AG10803 (cell line): ENCODE measurements at regions not wholly inside any gene's neighbourhood (a gene's known extent, or its start where the extent isn't known, plus 50 kb on each side); places are given as distances from the start of the nearest gene placed in this dataset.

Experiments
- DNase-seq: peaks from one replicate; pipeline ENCODE4 v3.0.0; 2010; ENCODE audit warnings: low read depth
- H3K4me3 ChIP-seq: 2 replicates; pipeline ENCODE4 v1.5.1; 2011; ENCODE audit warnings: mild to moderate bottlenecking, low read length, control low read depth
- CTCF ChIP-seq: conservative IDR thresholded peaks from 2 replicates; pipeline ENCODE4 v1.5.1; 2011; ENCODE audit warnings: mild to moderate bottlenecking, low read length, control low read depth, inconsistent platforms

GRCh38 chr6:94227741-94228140 is 808.4 kb upstream of the EPHA7 start:
- no peak for TF ChIP-seq CTCF
- no peak overlapping the region for H3K4me3 ChIP-seq
- DNase-seq = no peak

GRCh38 chr6:94217836-94218235 is 798.5 kb upstream of the EPHA7 start:
- TF ChIP-seq CTCF = no peak
- H3K4me3 ChIP-seq = no peak overlapping the region
- no peak for DNase-seq

GRCh38 chr6:94215552-94215951 is 796.2 kb upstream of the EPHA7 start:
- H3K4me3 ChIP-seq = no peak overlapping the region
- DNase-seq = no peak
- no peak for TF ChIP-seq CTCF

GRCh38 chr6:94213226-94213625 is 793.9 kb upstream of the EPHA7 start:
- no peak overlapping the region for H3K4me3 ChIP-seq
- TF ChIP-seq CTCF = no peak
- DNase-seq = no peak

GRCh38 chr6:94196891-94197290 is 777.5 kb upstream of the EPHA7 start:
- no peak for TF ChIP-seq CTCF
- no peak overlapping the region for H3K4me3 ChIP-seq
- DNase-seq = no peak

- TF ChIP-seq CTCF = no peak
- DNase-seq = no peak
- H3K4me3 ChIP-seq = no peak overlapping the region
These were observed 770.7 kb upstream of the EPHA7 start for GRCh38 chr6:94190030-94190429.

GRCh38 chr6:94184666-94185464 is 765.5 kb upstream of the EPHA7 start:
- no peak overlapping the region for H3K4me3 ChIP-seq
- no peak for TF ChIP-seq CTCF
- no peak for DNase-seq
